ENCODE measurements at regions not wholly inside any gene's neighbourhood (a gene's known extent, or its start where the extent isn't known, plus 50 kb on each side); places are given as distances from the start of the nearest gene placed in this dataset.
A peak's percentile ranks its signal among the peaks of the same experiment; 100 is the strongest.

- H3K27me3 ChIP-seq (ENCODE audit: control insufficient read depth in 1 of 2, insufficient read depth in 1 of 2, low read length in 2 of 2): no peaks in the 10 kb centered on the region
- H3K18ac ChIP-seq (ENCODE audit: low read depth in 1 of 2, low read length in 2 of 2): no peak overlapping the region
- no peak overlapping the region for H2BK15ac ChIP-seq (ENCODE audit: low read depth, poor library complexity, severe bottlenecking)
- no peaks in the 10 kb centered on the region for H3K36me3 ChIP-seq (ENCODE audit: control insufficient read depth in 1 of 2, insufficient read depth in 2 of 2, low read depth in 1 of 2, low read length in 2 of 2)
- no peak overlapping the region for H3K9ac ChIP-seq (ENCODE audit: low read length)
- no peak for DNase-seq
- 75% methylated on average over 4 of the region's 4 CpGs for WGBS
- H3K4me3 ChIP-seq (ENCODE audit: insufficient read depth in 1 of 2, low read depth in 1 of 2, low read length in 2 of 2): no peak overlapping the region
- no peak overlapping the region for H3K4ac ChIP-seq (ENCODE audit: low read depth in 1 of 2, low read length in 2 of 2)
- H4K8ac ChIP-seq (ENCODE audit: low read length): no peak overlapping the region
- H2BK5ac ChIP-seq (ENCODE audit: low read depth, low read length, poor library complexity, severe bottlenecking): no peak overlapping the region
- no peak overlapping the region for H3K23ac ChIP-seq (ENCODE audit: low read length in 2 of 2)
- no peak overlapping the region for H2BK120ac ChIP-seq (ENCODE audit: low read depth, low read length)
- H3K79me1 ChIP-seq (replicated peaks; ENCODE audit: low read length, poor library complexity, severe bottlenecking): no peaks in the 10 kb centered on the region
- H2AK5ac ChIP-seq (ENCODE audit: low read length, severe bottlenecking): no peak overlapping the region
- no peak overlapping the region for H3K14ac ChIP-seq (ENCODE audit: low read length in 2 of 2)
- H3K27ac ChIP-seq (ENCODE audit: low read length, poor library complexity, severe bottlenecking): no peak overlapping the region
- no peak overlapping the region for H3K4me2 ChIP-seq (ENCODE audit: low read length, poor library complexity, severe bottlenecking)
- no peaks in the 10 kb centered on the region for H3K9me3 ChIP-seq (ENCODE audit: control insufficient read depth, low read length)
- H3K4me1 ChIP-seq (ENCODE audit: control insufficient read depth, insufficient read depth, low read depth, low read length): no peaks in the 10 kb centered on the region
- H2BK12ac ChIP-seq (ENCODE audit: low read length in 2 of 2): no peak overlapping the region
- no peak overlapping the region for H2AFZ ChIP-seq (ENCODE audit: low read depth, low read length)
- H4K91ac ChIP-seq (ENCODE audit: low read length): no peak overlapping the region
Observed at GRCh38 chr12:102593134-102593533, 112.8 kb upstream of the IGF1 start.

GRCh38 chr12:102592134-102592533 is 111.8 kb upstream of the IGF1 start:
- Histone ChIP-seq H2AFZ (ENCODE audit: low read depth, low read length) (no peak overlapping the region), H4K8ac (ENCODE audit: low read length) (no peak overlapping the region), H3K14ac (ENCODE audit: low read length in 2 of 2) (no peak overlapping the region), H3K27me3 (ENCODE audit: control insufficient read depth in 1 of 2, insufficient read depth in 1 of 2, low read length in 2 of 2) (no peaks in the 10 kb centered on the region), H3K4me1 (ENCODE audit: control insufficient read depth, insufficient read depth, low read depth, low read length) (no peaks in the 10 kb centered on the region), H2AK5ac (ENCODE audit: low read length, severe bottlenecking) (no peak overlapping the region), H4K91ac (ENCODE audit: low read length) (peak overlapping the region; percentile 13), H2BK120ac (ENCODE audit: low read depth, low read length) (no peak overlapping the region), H2BK5ac (ENCODE audit: low read depth, low read length, poor library complexity, severe bottlenecking) (no peak overlapping the region), H3K23ac (ENCODE audit: low read length in 2 of 2) (no peak overlapping the region), H2BK15ac (ENCODE audit: low read depth, poor library complexity, severe bottlenecking) (no peak overlapping the region), H3K9me3 (ENCODE audit: control insufficient read depth, low read length) (no peaks in the 10 kb centered on the region), H3K79me1 (replicated peaks; ENCODE audit: low read length, poor library complexity, severe bottlenecking) (no peaks in the 10 kb centered on the region), H3K18ac (ENCODE audit: low read depth in 1 of 2, low read length in 2 of 2) (no peak overlapping the region), H2BK12ac (ENCODE audit: low read length in 2 of 2) (no peak overlapping the region), H3K27ac (ENCODE audit: low read length, poor library complexity, severe bottlenecking) (no peak overlapping the region), H3K4me2 (ENCODE audit: low read length, poor library complexity, severe bottlenecking) (no peak overlapping the region), H3K4me3 (ENCODE audit: insufficient read depth in 1 of 2, low read depth in 1 of 2, low read length in 2 of 2) (no peak overlapping the region), H3K4ac (ENCODE audit: low read depth in 1 of 2, low read length in 2 of 2) (no peak overlapping the region), H3K36me3 (ENCODE audit: control insufficient read depth in 1 of 2, insufficient read depth in 2 of 2, low read depth in 1 of 2, low read length in 2 of 2) (no peaks in the 10 kb centered on the region), H3K9ac (ENCODE audit: low read length) (no peak overlapping the region)
- 88% methylated on average over 2 of the region's 3 CpGs for WGBS
- DNase-seq: no peak

- H3K27me3 ChIP-seq (ENCODE audit: control insufficient read depth in 1 of 2, insufficient read depth in 1 of 2, low read length in 2 of 2): no peaks in the 10 kb centered on the region
- no peak overlapping the region for H2AFZ ChIP-seq (ENCODE audit: low read depth, low read length)
- H3K27ac ChIP-seq (ENCODE audit: low read length, poor library complexity, severe bottlenecking): no peak overlapping the region
- H3K4me2 ChIP-seq (ENCODE audit: low read length, poor library complexity, severe bottlenecking): no peak overlapping the region
- no peaks in the 10 kb centered on the region for H3K79me1 ChIP-seq (replicated peaks; ENCODE audit: low read length, poor library complexity, severe bottlenecking)
- no peak overlapping the region for H4K8ac ChIP-seq (ENCODE audit: low read length)
- no peak overlapping the region for H2BK12ac ChIP-seq (ENCODE audit: low read length in 2 of 2)
- no peak overlapping the region for H2BK15ac ChIP-seq (ENCODE audit: low read depth, poor library complexity, severe bottlenecking)
- H3K4me3 ChIP-seq (ENCODE audit: insufficient read depth in 1 of 2, low read depth in 1 of 2, low read length in 2 of 2): no peak overlapping the region
- no peaks in the 10 kb centered on the region for H3K36me3 ChIP-seq (ENCODE audit: control insufficient read depth in 1 of 2, insufficient read depth in 2 of 2, low read depth in 1 of 2, low read length in 2 of 2)
- no peak overlapping the region for H2BK5ac ChIP-seq (ENCODE audit: low read depth, low read length, poor library complexity, severe bottlenecking)
- no peak overlapping the region for H3K14ac ChIP-seq (ENCODE audit: low read length in 2 of 2)
- no peak overlapping the region for H3K23ac ChIP-seq (ENCODE audit: low read length in 2 of 2)
- no peak overlapping the region for H2AK5ac ChIP-seq (ENCODE audit: low read length, severe bottlenecking)
- DNase-seq: peak; percentile 8
- H2BK120ac ChIP-seq (ENCODE audit: low read depth, low read length): no peak overlapping the region
- no peak overlapping the region for H3K9ac ChIP-seq (ENCODE audit: low read length)
- peaks cover 4% of the 10 kb centered on the region for H3K4me1 ChIP-seq (ENCODE audit: control insufficient read depth, insufficient read depth, low read depth, low read length)
- H4K91ac ChIP-seq (ENCODE audit: low read length): no peak overlapping the region
- H3K18ac ChIP-seq (ENCODE audit: low read depth in 1 of 2, low read length in 2 of 2): no peak overlapping the region
- H3K4ac ChIP-seq (ENCODE audit: low read depth in 1 of 2, low read length in 2 of 2): no peak overlapping the region
- no peaks in the 10 kb centered on the region for H3K9me3 ChIP-seq (ENCODE audit: control insufficient read depth, low read length)
- no CpG with 5 or more reads among the region's 1 CpG for WGBS
Observed at GRCh38 chr12:102573237-102573636, 92.9 kb upstream of the IGF1 start.

- Histone ChIP-seq H3K27ac (ENCODE audit: low read length, poor library complexity, severe bottlenecking) (no peak overlapping the region), H3K23ac (ENCODE audit: low read length in 2 of 2) (no peak overlapping the region), H3K79me1 (replicated peaks; ENCODE audit: low read length, poor library complexity, severe bottlenecking) (no peaks in the 10 kb centered on the region), H4K91ac (ENCODE audit: low read length) (no peak overlapping the region), H2BK15ac (ENCODE audit: low read depth, poor library complexity, severe bottlenecking) (no peak overlapping the region), H3K4me3 (ENCODE audit: insufficient read depth in 1 of 2, low read depth in 1 of 2, low read length in 2 of 2) (no peak overlapping the region), H2BK5ac (ENCODE audit: low read depth, low read length, poor library complexity, severe bottlenecking) (peak overlapping the region; percentile 44), H2AFZ (ENCODE audit: low read depth, low read length) (no peak overlapping the region), H4K8ac (ENCODE audit: low read length) (no peak overlapping the region), H2BK120ac (ENCODE audit: low read depth, low read length) (no peak overlapping the region), H3K4me2 (ENCODE audit: low read length, poor library complexity, severe bottlenecking) (no peak overlapping the region), H3K14ac (ENCODE audit: low read length in 2 of 2) (no peak overlapping the region), H2BK12ac (ENCODE audit: low read length in 2 of 2) (no peak overlapping the region), H3K27me3 (ENCODE audit: control insufficient read depth in 1 of 2, insufficient read depth in 1 of 2, low read length in 2 of 2) (no peaks in the 10 kb centered on the region), H3K36me3 (ENCODE audit: control insufficient read depth in 1 of 2, insufficient read depth in 2 of 2, low read depth in 1 of 2, low read length in 2 of 2) (no peaks in the 10 kb centered on the region), H2AK5ac (ENCODE audit: low read length, severe bottlenecking) (peak overlapping the region; percentile 69), H3K9me3 (ENCODE audit: control insufficient read depth, low read length) (no peaks in the 10 kb centered on the region), H3K4me1 (ENCODE audit: control insufficient read depth, insufficient read depth, low read depth, low read length) (peaks cover 6% of the 10 kb centered on the region), H3K9ac (ENCODE audit: low read length) (no peak overlapping the region), H3K18ac (ENCODE audit: low read depth in 1 of 2, low read length in 2 of 2) (no peak overlapping the region), H3K4ac (ENCODE audit: low read depth in 1 of 2, low read length in 2 of 2) (no peak overlapping the region)
- no peak for DNase-seq
- WGBS: 90% methylated on average over 3 of the region's 3 CpGs
Observed at GRCh38 chr12:102571889-102572288, 91.5 kb upstream of the IGF1 start.

All from mesenchymal stem cell (in vitro differentiated cells and primary cell).